ENCODE measurements at regions not wholly inside any gene's neighbourhood (a gene's known extent, or its start where the extent isn't known, plus 50 kb on each side); places are given as distances from the start of the nearest gene placed in this dataset.

DNA sequence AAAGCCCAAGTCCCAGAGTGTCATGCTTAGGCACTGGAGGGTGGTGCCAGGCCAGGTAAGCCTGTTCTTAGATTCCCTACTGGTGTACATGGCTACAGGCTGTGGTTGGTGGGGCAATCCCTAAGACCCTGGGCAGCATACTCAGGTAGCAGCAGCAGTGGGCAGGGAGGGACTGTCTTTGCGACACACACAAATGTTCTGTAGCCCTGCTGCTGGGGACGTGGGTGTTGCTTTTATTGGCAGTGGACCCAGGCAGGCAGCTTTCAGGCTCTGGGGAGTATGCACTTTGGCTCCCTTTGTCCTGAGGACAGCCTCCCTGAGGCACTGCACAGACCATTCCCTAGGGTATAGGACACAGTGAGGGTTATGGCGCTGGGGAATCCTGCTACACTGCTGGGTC is 137.1 kb upstream of the ADAMTS19 start:
- intact Hi-C loops (cut with DNase I) = no loop called here
- no peaks in the 10 kb centered on the region for H3K4me1 ChIP-seq
- H3K36me3 ChIP-seq = no peaks in the 10 kb centered on the region
- no peaks in the 10 kb centered on the region for H3K27me3 ChIP-seq
- no peak for DNase-seq (ENCODE audit: low spot score in 2 of 2)
- TF ChIP-seq, protein P1, sequence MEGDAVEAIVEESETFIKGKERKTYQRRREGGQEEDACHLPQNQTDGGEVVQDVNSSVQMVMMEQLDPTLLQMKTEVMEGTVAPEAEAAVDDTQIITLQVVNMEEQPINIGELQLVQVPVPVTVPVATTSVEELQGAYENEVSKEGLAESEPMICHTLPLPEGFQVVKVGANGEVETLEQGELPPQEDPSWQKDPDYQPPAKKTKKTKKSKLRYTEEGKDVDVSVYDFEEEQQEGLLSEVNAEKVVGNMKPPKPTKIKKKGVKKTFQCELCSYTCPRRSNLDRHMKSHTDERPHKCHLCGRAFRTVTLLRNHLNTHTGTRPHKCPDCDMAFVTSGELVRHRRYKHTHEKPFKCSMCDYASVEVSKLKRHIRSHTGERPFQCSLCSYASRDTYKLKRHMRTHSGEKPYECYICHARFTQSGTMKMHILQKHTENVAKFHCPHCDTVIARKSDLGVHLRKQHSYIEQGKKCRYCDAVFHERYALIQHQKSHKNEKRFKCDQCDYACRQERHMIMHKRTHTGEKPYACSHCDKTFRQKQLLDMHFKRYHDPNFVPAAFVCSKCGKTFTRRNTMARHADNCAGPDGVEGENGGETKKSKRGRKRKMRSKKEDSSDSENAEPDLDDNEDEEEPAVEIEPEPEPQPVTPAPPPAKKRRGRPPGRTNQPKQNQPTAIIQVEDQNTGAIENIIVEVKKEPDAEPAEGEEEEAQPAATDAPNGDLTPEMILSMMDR (IDR thresholded peaks at IDR 0.05) = no peak
- no peak overlapping the region for H3K27ac ChIP-seq
- H3K4me3 ChIP-seq = no peak overlapping the region
- H3K9me3 ChIP-seq = no peaks in the 10 kb centered on the region

DNA sequence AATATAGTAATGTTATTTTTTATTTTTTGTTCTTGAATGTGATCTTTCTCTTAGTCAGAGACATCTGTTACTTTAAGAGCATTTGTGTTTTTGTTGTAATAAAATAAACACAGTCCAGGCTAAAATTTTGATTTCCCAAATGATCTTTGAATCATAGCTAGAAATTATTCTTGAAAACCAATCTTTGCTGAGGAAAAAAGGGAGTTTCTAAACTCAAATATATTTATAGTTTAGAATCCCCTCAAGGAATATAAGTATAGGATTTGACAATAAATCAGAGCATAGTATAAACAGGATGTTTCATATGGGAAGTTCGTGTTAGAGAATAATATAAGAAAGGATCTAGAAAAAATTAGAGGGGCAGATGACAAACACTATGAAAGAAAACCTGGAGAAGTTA is 118.8 kb upstream of the ADAMTS19 start:
- intact Hi-C loops (cut with DNase I) = no loop called here

DNA sequence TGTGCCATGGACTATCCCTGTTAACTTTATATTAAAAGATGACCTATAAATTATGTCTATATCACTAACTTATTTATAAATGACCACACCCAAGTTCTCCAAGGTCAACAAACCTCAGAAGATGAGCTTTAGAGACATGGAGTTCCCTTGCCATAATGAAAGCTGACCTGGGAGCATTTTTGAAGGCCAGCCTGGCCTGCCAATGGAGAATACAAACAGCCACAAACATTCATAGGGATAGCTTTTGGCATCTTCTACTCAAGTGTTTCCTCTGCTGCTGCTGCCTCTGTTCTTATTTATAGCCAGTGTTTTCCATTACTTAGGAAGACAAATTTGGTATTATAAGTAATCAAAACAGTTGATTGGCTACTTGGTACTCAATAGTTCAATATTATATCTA is 117.3 kb upstream of the ADAMTS19 start:
- H3K4me1 ChIP-seq = no peaks in the 10 kb centered on the region
- H3K4me3 ChIP-seq = no peak overlapping the region
- H3K27me3 ChIP-seq = no peaks in the 10 kb centered on the region
- H3K36me3 ChIP-seq = no peaks in the 10 kb centered on the region
- DNase-seq (ENCODE audit: low spot score in 2 of 2) = no peak
- TF ChIP-seq, protein P1 (IDR thresholded peaks at IDR 0.05) = no peak
- H3K9me3 ChIP-seq = peaks cover 0 to 2% of the 10 kb centered on the region in 2 donors
- intact Hi-C loops (cut with DNase I) = no loop called here
- no peak overlapping the region for H3K27ac ChIP-seq

More for the DNA sequence above, 118.8 kb upstream of the ADAMTS19 start:
- H3K27ac ChIP-seq = no peak overlapping the region
- no peak for DNase-seq (ENCODE audit: low spot score in 2 of 2)
- no peaks in the 10 kb centered on the region for H3K27me3 ChIP-seq
- H3K4me3 ChIP-seq = no peak overlapping the region
- H3K9me3 ChIP-seq = no peaks in the 10 kb centered on the region
- TF ChIP-seq, protein P1 (IDR thresholded peaks at IDR 0.05) = no peak
- no peaks in the 10 kb centered on the region for H3K4me1 ChIP-seq
- H3K36me3 ChIP-seq = no peaks in the 10 kb centered on the region

DNA sequence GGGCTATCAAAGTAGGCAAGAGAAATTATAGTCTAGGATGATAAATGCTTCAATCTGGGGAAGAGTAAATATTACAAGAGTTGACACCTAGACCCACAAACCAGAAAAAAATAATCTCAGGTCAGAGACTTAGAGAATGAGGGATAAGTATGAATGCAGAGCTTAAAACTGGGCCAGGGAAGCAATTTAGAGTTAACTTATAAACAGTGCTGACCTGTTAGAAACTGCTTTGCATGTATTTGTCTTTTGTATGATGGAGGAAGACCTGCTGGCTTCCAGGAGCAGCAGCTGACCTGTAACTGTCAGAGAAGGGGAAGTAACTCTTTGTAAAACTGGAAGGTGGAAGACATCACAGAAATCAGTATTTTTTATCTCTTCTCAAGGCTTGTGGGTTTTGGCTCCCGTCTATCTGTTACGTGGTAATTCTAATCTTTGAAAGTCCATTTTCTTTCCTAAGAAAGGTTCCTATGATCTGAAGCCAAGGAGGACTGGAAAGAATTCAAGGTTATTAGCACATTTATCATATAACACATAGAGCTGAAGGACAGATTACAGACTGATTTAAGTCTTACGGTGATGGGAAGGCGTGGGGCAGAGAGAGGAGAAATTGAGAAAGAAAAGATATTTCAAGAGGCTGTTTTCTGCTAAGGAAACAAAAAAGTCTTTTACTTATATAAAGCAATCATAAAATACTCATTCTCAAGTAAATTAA is 114.7 kb upstream of the ADAMTS19 start:
- Histone ChIP-seq H3K4me3 (no peak overlapping the region), H3K36me3 (no peaks in the 10 kb centered on the region), H3K27ac (no peak overlapping the region), H3K4me1 (no peaks in the 10 kb centered on the region), H3K27me3 (no peaks in the 10 kb centered on the region), H3K9me3 (peaks cover 0 to 8% of the 10 kb centered on the region in 2 donors)
- DNase-seq (ENCODE audit: low spot score in 2 of 2) = no peak
- TF ChIP-seq, protein P1 (IDR thresholded peaks at IDR 0.05) = no peak
- intact Hi-C loops (cut with DNase I) = no loop called here

DNA sequence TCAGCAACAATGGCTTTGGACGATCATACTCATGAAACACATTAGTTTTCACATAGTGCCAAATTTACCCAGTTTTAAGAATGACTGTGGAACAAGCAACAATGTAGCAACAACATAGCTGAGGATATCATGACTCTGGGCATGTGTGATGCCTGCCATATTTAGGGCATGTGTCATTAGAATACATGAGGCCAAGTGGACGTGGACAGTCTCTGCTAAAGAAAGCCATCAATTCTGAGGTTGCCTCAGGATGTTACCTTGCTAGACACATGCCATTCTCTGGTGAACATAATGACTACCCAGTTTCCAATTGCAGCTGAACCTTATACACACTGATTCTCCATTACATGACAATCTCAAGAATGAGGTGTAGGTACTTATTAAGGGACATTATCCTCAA is 103.3 kb upstream of the ADAMTS19 start:
- no peak overlapping the region for H3K27ac ChIP-seq
- DNase-seq (ENCODE audit: low spot score in 2 of 2) = no peak
- no peaks in the 10 kb centered on the region for H3K27me3 ChIP-seq
- H3K4me1 ChIP-seq = no peaks in the 10 kb centered on the region
- H3K9me3 ChIP-seq = no peaks in the 10 kb centered on the region
- intact Hi-C loops (cut with DNase I) = no loop called here
- H3K36me3 ChIP-seq = no peaks in the 10 kb centered on the region
- TF ChIP-seq, protein P1 (IDR thresholded peaks at IDR 0.05) = no peak
- H3K4me3 ChIP-seq = no peak overlapping the region

DNA sequence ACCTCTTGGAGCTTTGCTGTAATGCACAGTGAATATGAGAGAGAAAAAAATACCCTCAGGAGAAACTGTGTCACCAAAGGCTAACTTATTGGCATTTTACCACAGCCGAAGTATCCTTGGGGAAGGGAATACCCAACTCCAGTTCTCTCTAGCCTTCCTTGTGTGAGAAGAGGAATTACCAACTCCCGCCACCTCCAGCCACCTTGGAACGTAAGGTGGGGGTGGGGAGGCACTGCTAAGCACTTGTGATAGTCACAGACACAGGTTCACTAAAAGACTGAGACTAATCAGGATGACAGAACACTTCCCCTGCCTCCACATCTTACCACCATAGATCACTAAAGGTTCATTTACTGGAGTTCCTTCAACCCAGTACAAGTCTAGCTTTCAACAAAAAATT is 102.0 kb upstream of the ADAMTS19 start:
- no peaks in the 10 kb centered on the region for H3K36me3 ChIP-seq
- intact Hi-C loops (cut with DNase I) = no loop called here
- no peaks in the 10 kb centered on the region for H3K9me3 ChIP-seq
- no peak overlapping the region for H3K27ac ChIP-seq
- DNase-seq (ENCODE audit: low spot score in 2 of 2) = no peak
- TF ChIP-seq, protein P1 (IDR thresholded peaks at IDR 0.05) = no peak
- H3K4me3 ChIP-seq = no peak overlapping the region
- no peaks in the 10 kb centered on the region for H3K4me1 ChIP-seq
- H3K27me3 ChIP-seq = no peaks in the 10 kb centered on the region
